B cell (primary cell): ENCODE measurements at regions not wholly inside any gene's neighbourhood (a gene's known extent, or its start where the extent isn't known, plus 50 kb on each side); places are given as distances from the start of the nearest gene placed in this dataset.

Experiments used
- ATAC-seq: fragments of 200-7000 bp; cut with Tn5 transposase; one replicate; pipeline ENCODE4 v1.10.0; 2021; ENCODE audit warnings: low read depth, mild to moderate bottlenecking, moderate number of reproducible peaks, moderate library complexity
- CTCF ChIA-PET: fragments of 350-600 bp; sonication (Branson Sonifier 250); formaldehyde crosslinking; loops from one replicate; lab custom pipeline; 2021; ENCODE audit warnings: antibody characterized with exemption, inconsistent platforms; lab: Charles Lee
- POLR2A ChIA-PET: fragments of 350-600 bp; sonication (Branson Sonifier 250); formaldehyde crosslinking; loops from one replicate; lab custom pipeline; 2021; ENCODE audit warnings: antibody characterized with exemption; lab: Charles Lee
- DNase-seq: peaks from one replicate; pipeline ENCODE4 v3.0.0; 2013
- H2AFZ ChIP-seq: 2 replicates; pipeline ENCODE4 v1.6.1; 2012; ENCODE audit warnings: mild to moderate bottlenecking, low read depth, low read length; ENCODE audit not compliant: insufficient read depth, poor library complexity, severe bottlenecking
- H3K27ac ChIP-seq, 2 donors: 1 replicate in 1 of 2; 2 replicates in 1 of 2; pipeline ENCODE4 v1.5.1; 2012 to 2013; ENCODE audit warnings: low read length in 2 of 2, mild to moderate bottlenecking in 2 of 2, moderate library complexity in 1 of 2
- H3K27me3 ChIP-seq, 4 experiments: fragments of 200-600 bp in 1 of 4; sonication (generic) in 1 of 4; replicated peaks in 1 of 4; 1 replicate in 2 of 4; 2 replicates in 2 of 4; pipeline versions ENCODE4 v1.6.1 to v1.7.0; 2013 to 2016; ENCODE audit warnings: low read length in 3 of 4, mild to moderate bottlenecking in 2 of 4, mixed read lengths in 1 of 4, moderate library complexity in 1 of 4; ENCODE audit not compliant: insufficient read depth in 4 of 4, control insufficient read depth in 3 of 4; ENCODE audit errors: control extremely low read depth in 1 of 4
- H3K36me3 ChIP-seq, 2 experiments: replicated peaks in 1 of 2; 1 replicate in 1 of 2; 2 replicates in 1 of 2; pipeline versions ENCODE4 v1.6.1 to v1.7.1; 2013; ENCODE audit warnings: low read length in 1 of 2; ENCODE audit not compliant: insufficient read depth in 2 of 2, control insufficient read depth in 1 of 2; ENCODE audit errors: control extremely low read depth in 1 of 2, extremely low read depth in 1 of 2
- H3K4me1 ChIP-seq, 2 donors: fragments of 200-600 bp in 1 of 2; sonication (generic) in 1 of 2; 1 replicate in 1 of 2; 2 replicates in 1 of 2; pipeline versions ENCODE4 v1.5.1 to v1.6.1; 2013 to 2017; ENCODE audit warnings: low read length in 2 of 2; ENCODE audit not compliant: control insufficient read depth in 2 of 2, insufficient read depth in 2 of 2
- H3K4me2 ChIP-seq: replicated peaks from 2 replicates; pipeline ENCODE3; 2012; ENCODE audit warnings: mild to moderate bottlenecking, low read depth, low read length; ENCODE audit not compliant: poor library complexity, severe bottlenecking
- H3K4me3 ChIP-seq, 5 experiments: fragments of 200-600 bp in 1 of 5; sonication (generic) in 1 of 5; 1 replicate in 3 of 5; 2 replicates in 2 of 5; pipeline versions ENCODE4 v1.5.1 to v1.7.0; 2011 to 2016; ENCODE audit warnings: low read length in 4 of 5, mild to moderate bottlenecking in 4 of 5, low read depth in 2 of 5, control low read depth in 1 of 5, moderate library complexity in 1 of 5; ENCODE audit not compliant: insufficient read depth in 1 of 5; ENCODE audit errors: control extremely low read depth in 1 of 5, extremely low read depth in 1 of 5
- H3K79me2 ChIP-seq: fragments of 200-600 bp; sonication (generic); one replicate; pipeline ENCODE4 v1.6.0; 2016; ENCODE audit warnings: low read length; ENCODE audit not compliant: control insufficient read depth, insufficient read depth
- H3K9ac ChIP-seq: fragments of 200-600 bp; sonication (generic); 2 replicates; pipeline ENCODE4 v1.6.1; 2017; ENCODE audit warnings: mild to moderate bottlenecking, low read length, moderate library complexity
- H3K9me3 ChIP-seq, 3 donors: one replicate each; pipeline versions ENCODE4 v1.6.1 to v1.7.1; 2013; ENCODE audit warnings: low read length in 2 of 3; ENCODE audit not compliant: control insufficient read depth in 2 of 3, insufficient read depth in 1 of 3; ENCODE audit errors: control extremely low read depth in 1 of 3
- H4K20me1 ChIP-seq: 2 replicates; pipeline ENCODE4 v1.6.0; 2012; ENCODE audit warnings: mild to moderate bottlenecking, low read length; ENCODE audit not compliant: insufficient read depth, control insufficient read depth, poor library complexity, severe bottlenecking
- H3K27ac Mint-ChIP-seq: one replicate; pipeline ENCODE4 v1.8.0; 2021; ENCODE audit warnings: mixed read lengths
- H3K27me3 Mint-ChIP-seq: one replicate; pipeline ENCODE4 v1.8.0; 2021; ENCODE audit warnings: mixed read lengths
- H3K4me1 Mint-ChIP-seq: one replicate; pipeline ENCODE4 v1.8.0; 2021; ENCODE audit warnings: mixed read lengths
- H3K4me3 Mint-ChIP-seq: one replicate; pipeline ENCODE4 v1.8.0; 2021; ENCODE audit warnings: mixed read lengths
- H3K9me3 Mint-ChIP-seq: one replicate; pipeline ENCODE4 v1.8.0; 2022; ENCODE audit warnings: mixed read lengths; ENCODE audit not compliant: insufficient read depth
- EZH2 ChIP-seq: IDR thresholded peaks from 2 replicates; pipeline ENCODE4 v1.6.1; 2012; ENCODE audit warnings: borderline replicate concordance, low read depth, mild to moderate bottlenecking, moderate library complexity, low read length; ENCODE audit not compliant: insufficient read depth, poor library complexity, severe bottlenecking
- WGBS: methylation state at CpG from one replicate; pipeline ENCODE4 v1.1.5; 2013; ENCODE audit warnings: missing lambda C conversion rate; ENCODE audit not compliant: insufficient coverage; 5-methylcytosine and 5-hydroxymethylcytosine counted together
- intact Hi-C: fragments of 100-400 bp; cut with micrococcal nuclease; formaldehyde crosslinking; loops from one replicate; pipeline ENCODE4 v1.10.0; 2022
- TF ChIP-seq, protein P1 (sequence below): fragments of 200-600 bp; IDR thresholded peaks from one replicate; pipeline ENCODE4 v1.8.0; 2022; ENCODE audit warnings: antibody characterized with exemption, mild to moderate bottlenecking

DNA sequence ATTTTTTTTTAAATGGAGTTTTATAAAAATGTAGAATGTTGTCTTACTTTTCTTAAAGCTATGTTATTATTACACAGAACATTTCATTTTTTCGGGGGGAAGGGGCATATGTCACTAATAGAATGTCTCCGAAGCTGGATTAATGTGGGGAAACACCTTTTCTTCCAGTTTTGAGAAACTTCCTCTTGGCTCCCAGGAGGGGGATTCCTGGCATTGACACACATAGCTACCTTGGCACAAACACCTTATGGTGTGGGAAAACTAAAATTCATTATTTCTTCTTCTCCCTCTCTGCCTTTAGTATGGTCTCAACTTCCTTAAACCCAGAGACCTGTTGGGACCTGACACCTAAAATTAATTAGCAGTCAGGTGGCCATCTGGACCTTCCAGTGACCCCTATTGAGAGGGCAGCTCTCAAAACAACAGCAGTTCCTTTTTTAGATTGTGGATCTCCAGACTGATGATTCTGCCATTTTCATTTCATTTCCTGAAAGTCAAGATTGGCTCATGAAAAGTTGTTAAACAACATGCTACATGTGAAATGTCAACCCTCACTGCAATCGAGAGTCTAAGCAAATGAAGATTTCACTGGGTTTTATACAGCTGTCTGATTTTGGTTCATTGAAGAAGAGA, 70.1 kb upstream of the EDEM3 start:
- Mint-ChIP-seq H3K4me3 (no peak overlapping the region), H3K27me3 (no peaks in the 10 kb centered on the region), H3K9me3 (no peaks in the 10 kb centered on the region), H3K4me1 (peaks cover 14% of the 10 kb centered on the region), H3K27ac (no peak overlapping the region)
- no peak overlapping the region for H3K4me2 ChIP-seq
- intact Hi-C loops: no loop called here
- no peak overlapping the region for H3K27ac ChIP-seq
- CTCF ChIA-PET: interaction anchor here (0.5 to 1.5 kb wide), 2 partner anchors 20 to 34 kb away, joined by 3 to 4 read pairs; no protein-coding TSS in a partner anchor
- H3K9ac ChIP-seq: no peak overlapping the region
- H3K27me3 ChIP-seq: no peaks in the 10 kb centered on the region
- H3K36me3 ChIP-seq: no peaks in the 10 kb centered on the region
- no peaks in the 10 kb centered on the region for H4K20me1 ChIP-seq
- POLR2A ChIA-PET: no interaction called here
- DNase-seq: no peak
- TF ChIP-seq, protein P1, sequence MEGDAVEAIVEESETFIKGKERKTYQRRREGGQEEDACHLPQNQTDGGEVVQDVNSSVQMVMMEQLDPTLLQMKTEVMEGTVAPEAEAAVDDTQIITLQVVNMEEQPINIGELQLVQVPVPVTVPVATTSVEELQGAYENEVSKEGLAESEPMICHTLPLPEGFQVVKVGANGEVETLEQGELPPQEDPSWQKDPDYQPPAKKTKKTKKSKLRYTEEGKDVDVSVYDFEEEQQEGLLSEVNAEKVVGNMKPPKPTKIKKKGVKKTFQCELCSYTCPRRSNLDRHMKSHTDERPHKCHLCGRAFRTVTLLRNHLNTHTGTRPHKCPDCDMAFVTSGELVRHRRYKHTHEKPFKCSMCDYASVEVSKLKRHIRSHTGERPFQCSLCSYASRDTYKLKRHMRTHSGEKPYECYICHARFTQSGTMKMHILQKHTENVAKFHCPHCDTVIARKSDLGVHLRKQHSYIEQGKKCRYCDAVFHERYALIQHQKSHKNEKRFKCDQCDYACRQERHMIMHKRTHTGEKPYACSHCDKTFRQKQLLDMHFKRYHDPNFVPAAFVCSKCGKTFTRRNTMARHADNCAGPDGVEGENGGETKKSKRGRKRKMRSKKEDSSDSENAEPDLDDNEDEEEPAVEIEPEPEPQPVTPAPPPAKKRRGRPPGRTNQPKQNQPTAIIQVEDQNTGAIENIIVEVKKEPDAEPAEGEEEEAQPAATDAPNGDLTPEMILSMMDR: no peak
- no peak for TF ChIP-seq EZH2
- H3K79me2 ChIP-seq: no peaks in the 10 kb centered on the region
- H3K4me1 ChIP-seq: peaks cover 0 to 5% of the 10 kb centered on the region in 2 donors
- no peak overlapping the region for H3K4me3 ChIP-seq
- no peak overlapping the region for H2AFZ ChIP-seq
- no peaks in the 10 kb centered on the region for H3K9me3 ChIP-seq
- no CpG with 5 or more reads among the region's 3 CpGs for WGBS
- ATAC-seq: no peak

DNA sequence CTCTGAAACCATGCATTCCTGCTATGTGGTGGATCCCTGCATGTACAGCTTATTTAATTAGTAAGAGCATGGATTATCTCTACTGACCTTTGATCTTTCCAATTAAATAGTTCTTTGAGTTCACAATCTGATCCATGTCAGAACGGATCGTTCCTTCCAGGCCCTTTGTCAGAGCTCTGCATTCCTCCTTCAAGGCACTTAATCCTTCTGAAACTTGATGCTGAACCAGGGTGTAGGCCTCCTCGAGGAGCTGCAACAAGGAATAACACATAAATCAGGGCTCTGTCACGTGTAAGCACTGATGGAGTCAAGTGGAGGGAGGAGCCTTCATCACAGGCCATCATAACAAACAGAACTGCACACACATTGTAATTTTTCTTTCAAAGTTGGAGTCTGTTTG, 68.4 kb upstream of the EDEM3 start:
- intact Hi-C loops: no loop called here
- Mint-ChIP-seq H3K4me3 (no peak overlapping the region), H3K4me1 (peaks cover 14% of the 10 kb centered on the region), H3K27ac (no peak overlapping the region), H3K9me3 (no peaks in the 10 kb centered on the region), H3K27me3 (no peaks in the 10 kb centered on the region)
- H3K4me1 ChIP-seq: peaks cover 0 to 5% of the 10 kb centered on the region in 2 donors
- no peak overlapping the region for H3K9ac ChIP-seq
- 90% methylated on average over 4 of the region's 4 CpGs for WGBS
- no peaks in the 10 kb centered on the region for H4K20me1 ChIP-seq
- no peaks in the 10 kb centered on the region for H3K9me3 ChIP-seq
- H3K36me3 ChIP-seq: no peaks in the 10 kb centered on the region
- no peak overlapping the region for H3K27ac ChIP-seq
- ATAC-seq (no peak), DNase-seq (no peak)
- no peak overlapping the region for H2AFZ ChIP-seq
- TF ChIP-seq EZH2: no peak
- TF ChIP-seq, protein P1: no peak
- no peaks in the 10 kb centered on the region for H3K79me2 ChIP-seq
- ChIA-PET POLR2A (no interaction called here), CTCF (interaction anchor here (0.6 to 2.6 kb wide), 4 partner anchors 10 to 159 kb away, joined by 3 to 10 read pairs (median 6); no protein-coding TSS in a partner anchor)
- H3K4me3 ChIP-seq: no peak overlapping the region
- H3K4me2 ChIP-seq: no peak overlapping the region
- no peaks in the 10 kb centered on the region for H3K27me3 ChIP-seq
